ENCODE measurements at regions not wholly inside any gene's neighbourhood (a gene's known extent, or its start where the extent isn't known, plus 50 kb on each side); places are given as distances from the start of the nearest gene placed in this dataset.

DNA sequence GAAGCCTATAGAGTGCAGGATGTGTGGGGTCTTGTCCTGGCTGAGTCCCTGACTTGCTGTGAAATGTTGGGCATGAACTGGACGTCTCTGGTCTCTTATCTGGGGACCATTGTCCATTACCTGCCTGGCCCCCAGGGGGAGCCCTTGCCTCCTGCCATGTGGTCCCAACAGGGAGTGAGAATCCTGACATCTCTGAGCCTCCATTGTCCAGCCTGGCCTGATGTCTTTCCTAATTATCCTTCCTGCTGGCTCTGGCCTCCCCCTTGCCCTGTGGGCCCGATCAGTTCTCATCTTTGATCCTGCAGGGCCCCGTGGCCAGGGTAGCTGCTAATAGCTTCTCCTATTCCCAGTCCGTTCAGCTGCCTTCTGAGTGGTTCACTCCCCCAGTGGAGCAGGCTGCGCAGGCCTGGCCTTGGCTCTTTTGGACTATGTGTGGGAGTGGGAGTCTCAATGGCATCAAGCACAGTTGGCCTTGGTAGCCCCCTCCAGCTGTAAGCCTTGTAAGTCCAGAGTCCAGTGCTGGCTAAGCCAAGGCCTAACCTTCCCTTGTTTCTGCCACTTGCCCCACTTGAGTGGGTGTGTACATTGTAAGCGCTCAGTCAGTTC is 77.9 kb upstream of the RALY start:
- peak; percentile 76 for ATAC-seq
- H3K27ac ChIP-seq (ENCODE audit: low read depth, low read length) = no peak overlapping the region
- peaks cover 0 to 31% (median 0%) of the 10 kb centered on the region in 5 donors for H3K27me3 Mint-ChIP-seq
- no peaks in the 10 kb centered on the region for H3K36me3 Mint-ChIP-seq
- H3K36me3 ChIP-seq (ENCODE audit: control insufficient read depth in 2 of 3, insufficient read depth in 3 of 3, low read length in 3 of 3) = no peaks in the 10 kb centered on the region
- H3K27me3 ChIP-seq (ENCODE audit: control insufficient read depth in 2 of 2, insufficient read depth in 2 of 2, low read length in 2 of 2) = no peaks in the 10 kb centered on the region
- H3K4me3 Mint-ChIP-seq = no peak overlapping the region
- intact Hi-C loops (cut with micrococcal nuclease) = loop anchor here (1.0 to 5.0 kb wide), 11 partner anchors 54 to 254 kb away; partner anchors contain the start of genes CHMP4B (in 2 of the 2) and C20orf144 (in 1 of the 2)
- H3K4me1 Mint-ChIP-seq = peaks cover 5 to 20% (median 15%) of the 10 kb centered on the region in 7 donors
- no peaks in the 10 kb centered on the region for H3K9me3 Mint-ChIP-seq
- peak overlapping the region in 1 of 9 donors; percentile 25 for H3K27ac Mint-ChIP-seq
- peaks cover 0 to 4% of the 10 kb centered on the region in 2 donors for H3K4me1 ChIP-seq (ENCODE audit: control insufficient read depth in 2 of 2, insufficient read depth in 2 of 2, low read length in 2 of 2)
- POLR2A ChIA-PET = no interaction called here
- no peak overlapping the region for H3K4me3 ChIP-seq (ENCODE audit: low read length)
- H3K9me3 ChIP-seq (ENCODE audit: control insufficient read depth in 2 of 3, low read length in 3 of 3) = no peaks in the 10 kb centered on the region
- CTCF ChIA-PET = interaction anchor here (0.5 to 4.6 kb wide), 14 partner anchors 11 to 716 kb away, joined by 3 to 45 read pairs (median 5); no protein-coding TSS in a partner anchor
- peak in 8 of 9 donors; percentile 11 to 62 (median 30) for DNase-seq

DNA sequence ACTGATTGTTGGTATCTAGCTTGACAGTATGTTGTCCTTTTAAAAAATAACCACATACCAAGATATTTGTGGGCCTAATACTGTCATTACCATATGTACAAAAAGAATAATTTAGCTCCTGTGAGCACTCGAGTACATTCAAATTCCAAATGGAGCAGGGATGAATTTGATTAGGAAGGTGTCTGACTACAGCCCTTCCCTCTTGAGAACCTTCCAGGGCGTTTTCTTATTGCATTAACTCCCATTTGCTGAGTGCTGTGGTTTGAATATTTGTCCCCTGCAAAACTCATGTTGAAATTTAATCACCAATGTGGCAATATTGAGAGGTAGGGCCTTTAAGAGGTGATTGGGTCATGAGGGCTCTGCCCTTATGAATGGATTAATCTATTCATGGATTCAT is 76.9 kb upstream of the RALY start:
- Mint-ChIP-seq H3K4me3 (no peak overlapping the region), H3K4me1 (peaks cover 5 to 20% (median 15%) of the 10 kb centered on the region in 7 donors), H3K27me3 (peaks cover 0 to 31% (median 0%) of the 10 kb centered on the region in 5 donors), H3K27ac (no peak overlapping the region), H3K9me3 (no peaks in the 10 kb centered on the region), H3K36me3 (no peaks in the 10 kb centered on the region)
- Histone ChIP-seq H3K27ac (ENCODE audit: low read depth, low read length) (no peak overlapping the region), H3K4me1 (ENCODE audit: control insufficient read depth in 2 of 2, insufficient read depth in 2 of 2, low read length in 2 of 2) (peaks cover 0 to 4% of the 10 kb centered on the region in 2 donors), H3K9me3 (ENCODE audit: control insufficient read depth in 2 of 3, low read length in 3 of 3) (no peaks in the 10 kb centered on the region), H3K27me3 (ENCODE audit: control insufficient read depth in 2 of 2, insufficient read depth in 2 of 2, low read length in 2 of 2) (no peaks in the 10 kb centered on the region), H3K36me3 (ENCODE audit: control insufficient read depth in 2 of 3, insufficient read depth in 3 of 3, low read length in 3 of 3) (no peaks in the 10 kb centered on the region), H3K4me3 (ENCODE audit: low read length) (no peak overlapping the region)
- ATAC-seq (no peak), DNase-seq (no peak)
- ChIA-PET POLR2A (no interaction called here), CTCF (interaction anchor here (0.6 to 4.6 kb wide), 5 partner anchors 106 to 1170 kb away, joined by 3 to 45 read pairs (median 5); no protein-coding TSS in a partner anchor)
- intact Hi-C loops (cut with micrococcal nuclease) = loop anchor here (1.0 to 5.0 kb wide), 4 partner anchors 106 to 254 kb away; partner anchors contain the start of gene C20orf144 (in 1 of the 2)

DNA sequence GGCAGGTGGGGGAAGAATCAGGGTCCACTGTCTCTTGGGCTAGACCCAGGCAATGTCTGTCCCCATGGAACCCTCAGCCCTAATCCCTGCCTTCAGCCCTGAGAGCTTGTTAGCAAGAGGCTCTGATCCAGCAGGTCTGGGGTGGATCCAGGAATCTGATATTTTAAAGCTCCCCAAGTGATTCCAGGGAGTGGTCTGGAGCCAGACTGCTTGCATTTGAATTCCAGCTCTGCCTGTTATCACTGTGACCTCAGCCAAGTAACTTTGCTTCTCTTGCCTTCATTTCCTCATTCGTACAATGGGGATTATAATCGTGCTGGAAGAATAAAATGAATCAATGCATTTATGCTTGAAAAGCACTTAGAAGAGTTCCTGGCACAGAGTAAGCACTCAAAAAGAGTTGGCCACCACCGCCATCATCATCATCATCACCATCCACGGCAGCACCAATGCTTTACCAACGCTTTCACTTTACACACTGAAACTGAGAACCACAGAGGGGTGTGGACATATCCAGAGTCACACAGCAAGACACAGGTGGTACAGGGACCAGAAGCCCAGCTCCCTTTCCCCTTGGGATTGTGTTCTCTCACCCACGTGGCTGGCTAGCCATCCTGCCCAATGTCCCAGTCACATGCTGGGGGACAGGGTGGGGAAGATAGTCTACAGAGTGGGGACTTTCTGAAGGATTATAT is 75.7 kb upstream of the RALY start:
- Histone ChIP-seq H3K27ac (ENCODE audit: low read depth, low read length) (no peak overlapping the region), H3K36me3 (ENCODE audit: control insufficient read depth in 2 of 3, insufficient read depth in 3 of 3, low read length in 3 of 3) (no peaks in the 10 kb centered on the region), H3K27me3 (ENCODE audit: control insufficient read depth in 2 of 2, insufficient read depth in 2 of 2, low read length in 2 of 2) (no peaks in the 10 kb centered on the region), H3K9me3 (ENCODE audit: control insufficient read depth in 2 of 3, low read length in 3 of 3) (no peaks in the 10 kb centered on the region), H3K4me3 (ENCODE audit: low read length) (no peak overlapping the region), H3K4me1 (ENCODE audit: control insufficient read depth in 2 of 2, insufficient read depth in 2 of 2, low read length in 2 of 2) (peaks cover 0 to 4% of the 10 kb centered on the region in 2 donors)
- Mint-ChIP-seq H3K27ac (no peak overlapping the region), H3K9me3 (no peaks in the 10 kb centered on the region), H3K36me3 (no peaks in the 10 kb centered on the region), H3K27me3 (peaks cover 0 to 24% (median 0%) of the 10 kb centered on the region in 5 donors), H3K4me3 (no peak overlapping the region), H3K4me1 (peaks cover 5 to 20% (median 15%) of the 10 kb centered on the region in 7 donors)
- no peak for DNase-seq
- intact Hi-C loops (cut with micrococcal nuclease) = loop anchor here (5.0 kb wide), 3 partner anchors 104 to 256 kb away; partner anchors contain the start of gene C20orf144 (in 1 of the 2)
- ChIA-PET POLR2A (no interaction called here), CTCF (interaction anchor here (0.6 to 4.6 kb wide), 3 partner anchors 151 to 197 kb away, joined by 3 to 45 read pairs (median 3); no protein-coding TSS in a partner anchor)
- no peak for ATAC-seq

- H3K36me3 Mint-ChIP-seq = no peaks in the 10 kb centered on the region
- intact Hi-C loops (cut with micrococcal nuclease) = loop anchor here (5.0 kb wide), 3 partner anchors 104 to 256 kb away; partner anchors contain the start of gene C20orf144 (in 1 of the 2)
- DNase-seq (no peak), ATAC-seq (no peak)
- CTCF ChIA-PET = no interaction called here
- H3K4me1 Mint-ChIP-seq = peaks cover 5 to 20% (median 15%) of the 10 kb centered on the region in 7 donors
- peaks cover 0 to 4% of the 10 kb centered on the region in 2 donors for H3K4me1 ChIP-seq (ENCODE audit: control insufficient read depth in 2 of 2, insufficient read depth in 2 of 2, low read length in 2 of 2)
- no peaks in the 10 kb centered on the region for H3K36me3 ChIP-seq (ENCODE audit: control insufficient read depth in 2 of 3, insufficient read depth in 3 of 3, low read length in 3 of 3)
- POLR2A ChIA-PET = no interaction called here
- no peak overlapping the region for H3K27ac Mint-ChIP-seq
- H3K27me3 Mint-ChIP-seq = peaks cover 0 to 18% (median 0%) of the 10 kb centered on the region in 5 donors
- H3K4me3 ChIP-seq (ENCODE audit: low read length) = no peak overlapping the region
- H3K27ac ChIP-seq (ENCODE audit: low read depth, low read length) = no peak overlapping the region
- H3K4me3 Mint-ChIP-seq = no peak overlapping the region
- H3K9me3 ChIP-seq (ENCODE audit: control insufficient read depth in 2 of 3, low read length in 3 of 3) = no peaks in the 10 kb centered on the region
- H3K27me3 ChIP-seq (ENCODE audit: control insufficient read depth in 2 of 2, insufficient read depth in 2 of 2, low read length in 2 of 2) = no peaks in the 10 kb centered on the region
- H3K9me3 Mint-ChIP-seq = no peaks in the 10 kb centered on the region
Measured at GRCh38 chr20:33918662-33919061, 75.0 kb upstream of the RALY start.

- Mint-ChIP-seq H3K4me3 (no peak overlapping the region), H3K4me1 (peaks cover 3 to 15% (median 11%) of the 10 kb centered on the region in 7 donors)
- intact Hi-C loops (cut with micrococcal nuclease) = loop anchor here (5.0 kb wide), 3 partner anchors 103 to 257 kb away; partner anchors contain the start of gene C20orf144 (in 1 of the 2)
Measured at GRCh38 chr20:33919653-33920052, 74.1 kb upstream of the RALY start.

GRCh38 chr20:33922224-33922623 is 71.5 kb upstream of the RALY start:
- no peak overlapping the region for H3K4me3 ChIP-seq (ENCODE audit: low read length)
- Mint-ChIP-seq H3K27ac (no peak overlapping the region), H3K4me1 (peaks cover 0 to 5% (median 0%) of the 10 kb centered on the region in 7 donors), H3K4me3 (no peak overlapping the region), H3K9me3 (no peaks in the 10 kb centered on the region), H3K27me3 (peaks cover 0 to 9% (median 0%) of the 10 kb centered on the region in 5 donors), H3K36me3 (no peaks in the 10 kb centered on the region)
- ATAC-seq = no peak
- DNase-seq = no peak
- no peaks in the 10 kb centered on the region for H3K4me1 ChIP-seq (ENCODE audit: control insufficient read depth in 2 of 2, insufficient read depth in 2 of 2, low read length in 2 of 2)
- no peaks in the 10 kb centered on the region for H3K27me3 ChIP-seq (ENCODE audit: control insufficient read depth in 2 of 2, insufficient read depth in 2 of 2, low read length in 2 of 2)
- no peak overlapping the region for H3K27ac ChIP-seq (ENCODE audit: low read depth, low read length)
- no peaks in the 10 kb centered on the region for H3K36me3 ChIP-seq (ENCODE audit: control insufficient read depth in 2 of 3, insufficient read depth in 3 of 3, low read length in 3 of 3)
- intact Hi-C loops (cut with micrococcal nuclease) = no loop called here
- POLR2A ChIA-PET = no interaction called here
- no peaks in the 10 kb centered on the region for H3K9me3 ChIP-seq (ENCODE audit: control insufficient read depth in 2 of 3, low read length in 3 of 3)
- CTCF ChIA-PET = no interaction called here

More at GRCh38 chr20:33919653-33920052, 74.1 kb upstream of the RALY start:
- Mint-ChIP-seq H3K27ac (no peak overlapping the region), H3K9me3 (no peaks in the 10 kb centered on the region), H3K36me3 (no peaks in the 10 kb centered on the region), H3K27me3 (peaks cover 0 to 11% (median 0%) of the 10 kb centered on the region in 5 donors)
- Histone ChIP-seq H3K9me3 (ENCODE audit: control insufficient read depth in 2 of 3, low read length in 3 of 3) (no peaks in the 10 kb centered on the region), H3K27me3 (ENCODE audit: control insufficient read depth in 2 of 2, insufficient read depth in 2 of 2, low read length in 2 of 2) (no peaks in the 10 kb centered on the region), H3K4me1 (ENCODE audit: control insufficient read depth in 2 of 2, insufficient read depth in 2 of 2, low read length in 2 of 2) (peaks cover 0 to 4% of the 10 kb centered on the region in 2 donors), H3K4me3 (ENCODE audit: low read length) (no peak overlapping the region), H3K36me3 (ENCODE audit: control insufficient read depth in 2 of 3, insufficient read depth in 3 of 3, low read length in 3 of 3) (no peaks in the 10 kb centered on the region), H3K27ac (ENCODE audit: low read depth, low read length) (no peak overlapping the region)
- peak; percentile 27 for ATAC-seq
- no peak for DNase-seq
- ChIA-PET POLR2A (no interaction called here), CTCF (no interaction called here)
